Loucy (cell line): ENCODE measurements at regions not wholly inside any gene's neighbourhood (a gene's known extent, or its start where the extent isn't known, plus 50 kb on each side); places are given as distances from the start of the nearest gene placed in this dataset.

Source experiments
- H2AFZ ChIP-seq: fragments of 200-600 bp; sonication (generic); 2 replicates; pipeline ENCODE4 v1.6.0; 2016; ENCODE audit warnings: antibody characterized with exemption, mild to moderate bottlenecking, low read length, moderate library complexity
- H3F3A ChIP-seq: fragments of 200-600 bp; 2 replicates; pipeline ENCODE4 v1.6.0; 2016; ENCODE audit warnings: antibody characterized with exemption, low read depth, mild to moderate bottlenecking
- H3K27me3 ChIP-seq: fragments of 200-600 bp; sonication (generic); 2 replicates; pipeline ENCODE4 v1.6.1; 2014; ENCODE audit warnings: low read length, mild to moderate bottlenecking; ENCODE audit not compliant: insufficient read depth, poor library complexity, severe bottlenecking
- H3K36me3 ChIP-seq: fragments of 200-600 bp; sonication (generic); 2 replicates; pipeline ENCODE4 v1.6.1; 2016; ENCODE audit warnings: low read length; ENCODE audit not compliant: insufficient read depth
- H3K4me1 ChIP-seq: fragments of 200-600 bp; sonication (generic); 2 replicates; pipeline ENCODE4 v1.5.1; 2014; ENCODE audit warnings: low read length, mild to moderate bottlenecking; ENCODE audit not compliant: insufficient read depth, poor library complexity, severe bottlenecking
- H3K4me2 ChIP-seq: fragments of 200-600 bp; sonication (generic); 2 replicates; pipeline ENCODE4 v1.6.0; 2014; ENCODE audit warnings: antibody characterized with exemption, low read length, low read depth, mild to moderate bottlenecking; ENCODE audit not compliant: poor library complexity, severe bottlenecking
- H3K4me3 ChIP-seq: fragments of 200-600 bp; sonication (generic); 2 replicates; pipeline ENCODE4 v1.5.1; 2014; ENCODE audit warnings: low read length, mild to moderate bottlenecking, mixed read lengths; ENCODE audit not compliant: poor library complexity, severe bottlenecking
- H3K79me2 ChIP-seq: fragments of 200-600 bp; sonication (generic); 2 replicates; pipeline ENCODE4 v1.6.1; 2014; ENCODE audit warnings: low read length; ENCODE audit not compliant: insufficient read depth
- H3K9ac ChIP-seq: fragments of 200-600 bp; sonication (generic); 2 replicates; pipeline ENCODE4 v1.6.0; 2014; ENCODE audit warnings: mild to moderate bottlenecking, low read depth, low read length, moderate library complexity; ENCODE audit not compliant: poor library complexity, severe bottlenecking
- H3K9me2 ChIP-seq: fragments of 200-600 bp; sonication (generic); replicated peaks from 2 replicates; pipeline ENCODE4 v1.6.1; 2016; ENCODE audit warnings: low read depth, low read length, mixed read lengths
- H3K9me3 ChIP-seq: fragments of 200-600 bp; sonication (generic); 2 replicates; pipeline ENCODE4 v1.6.1; 2014; ENCODE audit warnings: mild to moderate bottlenecking, antibody characterized with exemption, low read length, low read depth; ENCODE audit not compliant: insufficient read depth
- H4K20me1 ChIP-seq: fragments of 200-600 bp; sonication (generic); 2 replicates; pipeline ENCODE4 v1.6.0; 2014; ENCODE audit warnings: antibody characterized with exemption, low read length, mild to moderate bottlenecking; ENCODE audit not compliant: insufficient read depth, poor library complexity, severe bottlenecking
- EZH2phosphoT487 ChIP-seq: fragments of 200-600 bp; IDR thresholded peaks from 2 replicates; pipeline ENCODE4 v1.6.1; 2018; ENCODE audit warnings: antibody characterized with exemption, mild to moderate bottlenecking, moderate library complexity, borderline replicate concordance
- TF ChIP-seq, protein P1 (sequence below): fragments of 200-600 bp; sonication (generic); conservative IDR thresholded peaks from 2 replicates; pipeline ENCODE4 v1.5.1; 2014; ENCODE audit warnings: mild to moderate bottlenecking, antibody characterized with exemption, low read length

DNA sequence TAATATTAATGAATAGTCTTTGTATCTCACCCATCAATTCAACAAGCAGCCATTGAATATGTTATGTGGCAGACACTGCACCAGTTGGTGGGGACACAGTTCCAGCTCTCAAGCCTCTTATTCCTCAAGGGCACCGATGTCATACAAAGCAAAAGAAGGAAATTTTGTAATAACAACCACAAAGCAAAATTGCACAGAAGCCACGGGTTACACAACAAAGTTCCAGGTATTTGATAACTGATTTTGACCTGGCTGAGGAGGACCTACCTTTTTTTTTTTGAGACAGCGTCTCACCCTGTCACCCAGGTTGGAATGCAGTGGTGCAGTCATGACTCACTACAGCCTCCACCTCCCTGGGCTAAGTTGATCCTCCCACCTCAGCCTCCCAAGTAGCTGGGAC, 266.7 kb downstream of the FOXO1 start:
- H3F3A ChIP-seq: no peaks in the 10 kb centered on the region
- no peaks in the 10 kb centered on the region for H3K79me2 ChIP-seq
- H2AFZ ChIP-seq: no peak overlapping the region
- no peak for TF ChIP-seq EZH2phosphoT487
- TF ChIP-seq, protein P1, sequence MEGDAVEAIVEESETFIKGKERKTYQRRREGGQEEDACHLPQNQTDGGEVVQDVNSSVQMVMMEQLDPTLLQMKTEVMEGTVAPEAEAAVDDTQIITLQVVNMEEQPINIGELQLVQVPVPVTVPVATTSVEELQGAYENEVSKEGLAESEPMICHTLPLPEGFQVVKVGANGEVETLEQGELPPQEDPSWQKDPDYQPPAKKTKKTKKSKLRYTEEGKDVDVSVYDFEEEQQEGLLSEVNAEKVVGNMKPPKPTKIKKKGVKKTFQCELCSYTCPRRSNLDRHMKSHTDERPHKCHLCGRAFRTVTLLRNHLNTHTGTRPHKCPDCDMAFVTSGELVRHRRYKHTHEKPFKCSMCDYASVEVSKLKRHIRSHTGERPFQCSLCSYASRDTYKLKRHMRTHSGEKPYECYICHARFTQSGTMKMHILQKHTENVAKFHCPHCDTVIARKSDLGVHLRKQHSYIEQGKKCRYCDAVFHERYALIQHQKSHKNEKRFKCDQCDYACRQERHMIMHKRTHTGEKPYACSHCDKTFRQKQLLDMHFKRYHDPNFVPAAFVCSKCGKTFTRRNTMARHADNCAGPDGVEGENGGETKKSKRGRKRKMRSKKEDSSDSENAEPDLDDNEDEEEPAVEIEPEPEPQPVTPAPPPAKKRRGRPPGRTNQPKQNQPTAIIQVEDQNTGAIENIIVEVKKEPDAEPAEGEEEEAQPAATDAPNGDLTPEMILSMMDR: no peak
- no peak overlapping the region for H3K9ac ChIP-seq
- H4K20me1 ChIP-seq: no peaks in the 10 kb centered on the region
- no peak overlapping the region for H3K4me2 ChIP-seq
- no peaks in the 10 kb centered on the region for H3K9me2 ChIP-seq
- no peaks in the 10 kb centered on the region for H3K36me3 ChIP-seq
- no peaks in the 10 kb centered on the region for H3K27me3 ChIP-seq
- no peaks in the 10 kb centered on the region for H3K9me3 ChIP-seq
- no peak overlapping the region for H3K4me3 ChIP-seq
- H3K4me1 ChIP-seq: peaks cover 13% of the 10 kb centered on the region

DNA sequence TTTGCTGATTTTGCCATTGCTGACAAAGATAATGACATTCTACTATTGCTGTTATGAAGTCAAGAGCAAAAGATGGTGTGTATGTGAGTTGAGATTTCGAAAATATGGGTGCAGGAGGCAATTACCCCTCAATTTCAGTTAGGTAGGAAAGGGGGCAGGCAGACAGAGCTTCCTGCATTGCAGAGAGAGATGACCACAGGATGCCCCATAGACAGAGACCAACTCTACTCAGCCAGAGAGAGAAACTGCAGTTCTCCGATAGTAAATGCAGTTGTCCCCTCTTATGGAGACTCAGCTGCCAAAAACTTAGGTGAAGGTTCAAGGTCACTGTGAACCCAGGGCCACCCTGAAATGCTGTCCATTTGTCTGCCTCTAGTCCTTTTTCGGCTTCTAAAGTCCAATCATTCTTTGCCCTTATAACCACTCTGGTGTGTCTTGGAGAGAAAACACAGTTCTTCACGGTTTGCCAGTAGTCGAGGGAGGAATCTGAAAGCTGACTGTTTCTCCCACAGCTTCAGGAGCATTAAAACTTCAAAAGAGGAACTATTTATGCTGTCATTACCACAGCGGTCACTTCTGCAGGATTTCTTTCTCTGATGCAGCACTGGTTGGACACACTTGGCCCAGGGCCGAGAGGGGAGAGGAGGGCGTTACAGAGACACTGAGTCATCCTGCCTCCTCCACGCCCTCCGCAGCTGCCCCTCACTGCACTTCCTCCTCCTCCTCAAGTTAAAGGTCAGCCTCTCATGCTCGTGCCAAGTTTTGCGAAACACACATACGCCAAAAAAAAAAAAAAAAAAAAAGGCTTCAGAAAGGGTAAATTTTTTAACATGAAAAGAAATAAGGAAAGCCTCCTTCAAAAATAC, 264.3 kb downstream of the FOXO1 start:
- Histone ChIP-seq H3K9ac (no peak overlapping the region), H3K27me3 (no peaks in the 10 kb centered on the region), H3K4me2 (no peak overlapping the region), H3K79me2 (no peaks in the 10 kb centered on the region), H3K9me3 (no peaks in the 10 kb centered on the region), H3K9me2 (no peaks in the 10 kb centered on the region), H3K4me1 (peaks cover 6% of the 10 kb centered on the region), H3F3A (no peaks in the 10 kb centered on the region), H3K4me3 (no peak overlapping the region), H2AFZ (no peak overlapping the region), H3K36me3 (no peaks in the 10 kb centered on the region), H4K20me1 (no peaks in the 10 kb centered on the region)
- TF ChIP-seq, protein P1: no peak
- no peak for TF ChIP-seq EZH2phosphoT487

DNA sequence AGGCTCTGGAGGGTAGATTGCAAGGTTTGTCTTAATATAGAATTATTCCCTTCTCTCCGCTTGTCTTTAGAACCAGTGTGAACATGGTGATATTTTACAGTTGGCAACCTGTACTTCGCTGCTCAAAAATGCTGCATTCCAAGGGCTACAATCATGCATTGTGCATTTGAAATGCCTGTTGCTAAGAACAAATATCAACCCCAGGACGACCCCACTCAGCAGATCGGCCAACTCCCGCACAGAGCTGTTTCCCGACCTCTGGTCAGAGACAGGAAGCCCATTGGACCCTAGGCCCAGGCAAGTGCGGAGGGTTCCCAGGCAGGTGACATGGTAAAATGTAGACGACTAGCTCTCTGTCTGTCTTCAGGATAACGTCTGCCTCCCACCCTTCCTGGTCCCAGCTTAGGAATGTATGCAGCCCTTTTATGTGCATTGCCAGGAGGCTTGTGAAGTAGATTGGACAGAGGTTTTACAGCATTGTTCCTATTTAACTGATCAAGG, 263.5 kb downstream of the FOXO1 start:
- H3K4me2 ChIP-seq: no peak overlapping the region

More for the DNA sequence above, 263.5 kb downstream of the FOXO1 start:
- Histone ChIP-seq H3K4me1 (peaks cover 6% of the 10 kb centered on the region), H3K27me3 (no peaks in the 10 kb centered on the region), H3K36me3 (no peaks in the 10 kb centered on the region), H3K9ac (no peak overlapping the region), H3K79me2 (no peaks in the 10 kb centered on the region), H3K9me2 (no peaks in the 10 kb centered on the region), H3K4me3 (no peak overlapping the region), H2AFZ (no peak overlapping the region), H4K20me1 (no peaks in the 10 kb centered on the region), H3K9me3 (no peaks in the 10 kb centered on the region), H3F3A (no peaks in the 10 kb centered on the region)
- no peak for TF ChIP-seq EZH2phosphoT487
- TF ChIP-seq, protein P1: no peak
